ENCODE measurements at regions not wholly inside any gene's neighbourhood (a gene's known extent, or its start where the extent isn't known, plus 50 kb on each side); places are given as distances from the start of the nearest gene placed in this dataset.
"Not testable (repeated sequence)": the region's sequence is repeated elsewhere in the genome, so short reads cannot be mapped to it uniquely, and the experiment has no call there.

DNA sequence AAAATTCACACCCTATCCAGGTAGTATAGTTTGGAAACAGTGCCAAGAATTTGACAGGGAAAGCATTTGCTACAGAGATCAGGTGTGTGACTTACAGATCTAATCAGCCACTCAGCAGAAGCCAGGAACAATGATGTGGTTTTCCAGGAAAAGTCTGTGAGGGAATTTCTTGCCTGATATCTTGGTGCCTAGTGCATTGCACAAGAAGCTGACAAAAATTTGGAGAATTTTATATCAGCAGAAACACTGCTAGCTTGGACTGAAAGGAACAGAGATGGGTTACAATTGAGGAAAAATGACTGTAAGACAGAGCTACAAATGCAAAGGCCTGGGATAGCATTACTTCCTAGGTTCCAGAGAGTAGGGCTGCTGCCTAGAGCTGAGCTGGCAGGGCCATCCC is 658.1 kb upstream of the CHD1 start:
- Mint-ChIP-seq H3K36me3 (ENCODE audit: low read depth) (no peaks in the 10 kb centered on the region), H3K4me3 (no peak overlapping the region), H3K4me1 (no peaks in the 10 kb centered on the region), H3K27ac (no peak overlapping the region), H3K9me3 (no peaks in the 10 kb centered on the region), H3K27me3 (ENCODE audit: low read depth) (no peaks in the 10 kb centered on the region)
- TF ChIP-seq CTCF (IDR thresholded peaks at IDR 0.05; ENCODE audit: unreplicated experiment in 3 of 3), result no peak

DNA sequence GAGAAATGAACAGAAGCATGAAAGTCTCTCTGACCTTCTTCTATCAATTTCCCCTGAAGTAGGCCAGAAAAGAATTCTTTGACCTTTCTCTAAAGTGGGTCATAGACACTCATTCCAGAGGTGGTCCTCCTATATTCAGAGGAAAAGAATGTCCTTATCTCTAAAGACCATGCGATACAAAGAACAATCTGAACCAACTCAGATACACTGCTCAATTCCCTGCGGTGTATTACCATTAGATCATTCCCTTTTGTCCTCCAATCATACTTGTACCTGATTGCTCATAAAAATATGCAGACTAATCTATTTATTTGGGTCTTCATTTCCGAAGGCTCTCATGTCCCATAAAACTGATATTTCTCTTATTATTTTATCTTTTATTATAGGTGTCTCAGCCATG is 652.4 kb upstream of the CHD1 start:
- H3K27ac Mint-ChIP-seq; H3K36me3 Mint-ChIP-seq (ENCODE audit: low read depth); H3K4me3 Mint-ChIP-seq; H3K9me3 Mint-ChIP-seq; H3K27me3 Mint-ChIP-seq (ENCODE audit: low read depth); H3K4me1 Mint-ChIP-seq: not testable (repeated sequence)

DNA sequence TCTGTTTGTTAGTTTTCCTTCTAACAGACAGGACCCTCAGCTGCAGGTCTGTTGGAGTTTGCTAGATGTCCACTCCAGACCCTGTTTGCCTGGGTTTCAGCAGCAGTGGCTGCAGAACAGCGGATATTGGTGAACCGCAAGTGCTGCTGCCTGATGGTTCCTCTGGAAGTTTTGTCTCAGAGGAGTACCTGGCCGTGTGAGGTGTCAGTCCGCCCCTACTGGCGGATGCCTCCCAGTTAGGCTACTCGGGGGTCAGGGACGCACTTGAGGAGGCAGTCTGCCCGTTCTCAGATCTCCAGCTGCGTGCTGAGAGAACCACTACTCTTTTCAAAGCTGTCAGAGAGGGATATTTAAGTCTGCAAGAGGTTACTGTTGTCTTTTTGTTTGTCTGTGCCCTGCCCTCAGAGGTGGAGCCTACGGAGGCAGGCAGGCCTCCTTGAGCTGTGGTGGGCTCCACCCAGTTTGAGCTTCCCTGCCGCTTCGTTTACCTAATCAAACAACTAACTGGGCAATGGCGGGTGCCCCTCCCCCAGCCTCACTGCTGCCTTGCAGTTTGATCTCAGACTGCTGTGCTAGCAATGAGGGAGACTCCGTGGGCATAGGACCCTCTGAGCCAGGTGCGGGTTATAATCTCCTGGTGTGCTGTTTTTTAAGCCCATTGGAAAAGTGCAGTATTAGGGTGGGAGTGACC is 634.3 kb upstream of the CHD1 start:
- H3K4me3 Mint-ChIP-seq; H3K27ac Mint-ChIP-seq; H3K36me3 Mint-ChIP-seq (ENCODE audit: low read depth): not testable (repeated sequence)

DNA sequence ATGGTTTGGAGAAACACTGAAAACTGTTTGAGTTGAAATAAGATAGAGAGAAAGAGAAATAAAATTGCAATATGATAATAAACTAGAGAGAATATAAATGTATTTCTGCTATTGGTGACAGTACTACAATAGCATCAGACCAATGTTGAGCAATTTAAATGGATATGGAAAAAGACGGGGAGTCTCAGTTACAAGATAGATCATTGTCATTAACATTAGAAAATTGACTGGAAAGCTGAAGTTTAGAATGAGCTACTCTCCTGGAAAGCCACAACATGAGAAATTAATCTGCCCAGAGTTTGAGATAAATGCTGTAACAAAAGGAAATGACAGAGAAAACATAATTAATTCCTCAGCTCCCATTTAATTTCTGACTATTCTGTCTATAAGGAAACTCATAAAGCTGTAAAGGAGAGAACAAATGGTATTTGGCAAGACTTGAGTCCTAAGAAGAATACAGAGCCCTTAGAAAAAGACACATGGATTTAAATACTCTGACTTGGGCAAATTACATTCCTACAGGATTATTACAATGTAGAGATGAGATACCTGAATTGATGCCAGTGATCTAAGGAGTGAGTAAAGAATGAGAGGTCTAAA is 624.5 kb upstream of the CHD1 start:
- no peak overlapping the region for H3K4me3 Mint-ChIP-seq
- H3K9me3 Mint-ChIP-seq, result no peaks in the 10 kb centered on the region
- no peak overlapping the region for H3K27ac Mint-ChIP-seq
- no peaks in the 10 kb centered on the region for H3K27me3 Mint-ChIP-seq (ENCODE audit: low read depth)
- TF ChIP-seq CTCF (IDR thresholded peaks at IDR 0.05; ENCODE audit: unreplicated experiment in 3 of 3), result no peak
- H3K36me3 Mint-ChIP-seq (ENCODE audit: low read depth), result no peaks in the 10 kb centered on the region
- H3K4me1 Mint-ChIP-seq, result no peaks in the 10 kb centered on the region

More for the DNA sequence above, 634.3 kb upstream of the CHD1 start:
- H3K9me3 Mint-ChIP-seq, result peaks cover 18% of the 10 kb centered on the region
- not testable (repeated sequence) for H3K4me1 Mint-ChIP-seq; H3K27me3 Mint-ChIP-seq (ENCODE audit: low read depth)

- peaks cover 3% of the 10 kb centered on the region for H3K36me3 Mint-ChIP-seq (ENCODE audit: low read depth)
- no peak for TF ChIP-seq CTCF (IDR thresholded peaks at IDR 0.05; ENCODE audit: unreplicated experiment in 3 of 3)
- peaks cover 32% of the 10 kb centered on the region for H3K4me1 Mint-ChIP-seq
- H3K9me3 Mint-ChIP-seq, result peaks cover 4% of the 10 kb centered on the region
- peak overlapping the region in 2 of 3 experiments; percentile 11 to 35 for H3K27ac Mint-ChIP-seq
- H3K27me3 Mint-ChIP-seq (ENCODE audit: low read depth), result no peaks in the 10 kb centered on the region
- H3K4me3 Mint-ChIP-seq, result no peak overlapping the region
Observed at GRCh38 chr5:99544356-99544755, 615.5 kb upstream of the CHD1 start.

GRCh38 chr5:99543841-99544240 is 615.0 kb upstream of the CHD1 start:
- Mint-ChIP-seq H3K4me3 (no peak overlapping the region), H3K27ac (peak overlapping the region; percentile 17 to 45 (median 35))

GRCh38 chr5:99534241-99534640 is 605.4 kb upstream of the CHD1 start:
- H3K27me3 Mint-ChIP-seq (ENCODE audit: low read depth); H3K4me1 Mint-ChIP-seq; H3K9me3 Mint-ChIP-seq; H3K36me3 Mint-ChIP-seq (ENCODE audit: low read depth); H3K27ac Mint-ChIP-seq; H3K4me3 Mint-ChIP-seq: not testable (repeated sequence)

More at GRCh38 chr5:99543841-99544240, 615.0 kb upstream of the CHD1 start:
- peaks cover 4% of the 10 kb centered on the region for H3K9me3 Mint-ChIP-seq
- peaks cover 3% of the 10 kb centered on the region for H3K36me3 Mint-ChIP-seq (ENCODE audit: low read depth)
- peaks cover 32% of the 10 kb centered on the region for H3K4me1 Mint-ChIP-seq
- no peaks in the 10 kb centered on the region for H3K27me3 Mint-ChIP-seq (ENCODE audit: low read depth)
- no peak for TF ChIP-seq CTCF (IDR thresholded peaks at IDR 0.05; ENCODE audit: unreplicated experiment in 3 of 3)

- not testable (repeated sequence) for H3K9me3 Mint-ChIP-seq; H3K4me1 Mint-ChIP-seq; H3K4me3 Mint-ChIP-seq; H3K36me3 Mint-ChIP-seq (ENCODE audit: low read depth); H3K27me3 Mint-ChIP-seq (ENCODE audit: low read depth)
- H3K27ac Mint-ChIP-seq, result peak overlapping the region in 2 of 3 experiments; percentile 70 to 78
Observed at GRCh38 chr5:99521666-99522065, 592.9 kb upstream of the CHD1 start.

DNA sequence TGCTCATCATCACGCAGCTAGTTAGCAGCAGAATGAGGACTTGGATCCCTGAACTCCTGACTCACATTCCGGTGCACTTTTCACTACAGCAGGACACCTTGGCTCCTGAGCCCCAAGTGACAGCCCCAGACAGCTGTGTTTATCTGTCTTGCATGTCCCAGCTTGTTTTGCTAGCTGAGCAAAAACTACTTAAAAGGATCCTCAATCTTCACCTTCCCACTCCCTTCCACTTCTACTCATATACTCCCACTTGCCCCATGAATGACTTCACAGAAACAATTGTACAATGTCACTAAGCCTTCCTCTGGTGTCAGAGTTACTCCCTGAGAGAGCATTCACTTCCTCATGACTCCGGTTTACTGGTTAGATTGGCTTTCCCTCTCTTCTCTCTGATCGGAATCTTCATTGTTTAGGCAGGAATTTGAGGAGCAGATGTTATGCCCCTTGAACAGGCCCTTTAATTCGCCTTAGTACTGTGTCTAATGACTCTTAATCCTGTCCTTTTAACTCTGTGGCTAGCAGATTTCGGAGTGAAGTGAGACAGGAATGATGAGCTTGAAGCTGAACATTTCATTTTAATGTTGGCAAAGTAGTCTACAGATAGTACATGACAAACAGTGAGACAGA is 587.2 kb upstream of the CHD1 start:
- Mint-ChIP-seq H3K4me3 (peak overlapping the region in 1 of 3 experiments; percentile 17), H3K4me1 (peaks cover 16% of the 10 kb centered on the region), H3K27ac (peak overlapping the region; percentile 58 to 89 (median 88))
- not testable (repeated sequence) for H3K9me3 Mint-ChIP-seq; H3K36me3 Mint-ChIP-seq (ENCODE audit: low read depth); H3K27me3 Mint-ChIP-seq (ENCODE audit: low read depth)

- not testable (repeated sequence) for H3K27ac Mint-ChIP-seq; H3K27me3 Mint-ChIP-seq (ENCODE audit: low read depth); H3K4me3 Mint-ChIP-seq; H3K4me1 Mint-ChIP-seq; H3K36me3 Mint-ChIP-seq (ENCODE audit: low read depth)
- peaks cover 13% of the 10 kb centered on the region for H3K9me3 Mint-ChIP-seq
Observed at GRCh38 chr5:99510237-99510866, 581.5 kb upstream of the CHD1 start.

Measured in nephron (organoid).